ENCODE measurements at regions not wholly inside any gene's neighbourhood (a gene's known extent, or its start where the extent isn't known, plus 50 kb on each side); places are given as distances from the start of the nearest gene placed in this dataset.

DNA sequence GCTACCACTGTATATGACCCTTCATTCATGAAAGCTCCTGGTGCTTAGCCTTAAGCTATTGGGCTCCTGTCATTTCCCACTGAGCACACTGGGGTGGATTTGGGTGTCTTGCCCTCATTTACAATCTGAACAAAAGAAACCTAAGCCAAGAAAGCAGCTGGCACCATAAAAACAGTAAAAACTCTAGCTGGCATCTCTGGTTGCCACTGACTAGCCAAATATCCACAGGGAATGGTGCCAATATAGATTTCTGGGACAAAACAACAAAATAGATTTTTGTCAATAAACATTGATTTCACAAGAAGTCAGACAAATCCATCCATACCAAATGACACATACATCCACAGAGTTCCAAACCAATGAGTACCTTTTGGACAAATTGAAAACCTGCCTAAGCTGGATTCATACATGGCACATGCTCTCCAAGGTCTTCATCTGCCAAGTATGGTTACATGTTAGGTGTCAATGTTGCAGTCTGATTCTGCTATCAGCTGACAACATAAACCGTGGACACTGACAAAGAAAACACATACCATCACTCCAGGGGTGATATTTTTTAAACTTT lies 1081.5 kb upstream of the ZEB2 start (continued):
- TF ChIP-seq, protein P1, sequence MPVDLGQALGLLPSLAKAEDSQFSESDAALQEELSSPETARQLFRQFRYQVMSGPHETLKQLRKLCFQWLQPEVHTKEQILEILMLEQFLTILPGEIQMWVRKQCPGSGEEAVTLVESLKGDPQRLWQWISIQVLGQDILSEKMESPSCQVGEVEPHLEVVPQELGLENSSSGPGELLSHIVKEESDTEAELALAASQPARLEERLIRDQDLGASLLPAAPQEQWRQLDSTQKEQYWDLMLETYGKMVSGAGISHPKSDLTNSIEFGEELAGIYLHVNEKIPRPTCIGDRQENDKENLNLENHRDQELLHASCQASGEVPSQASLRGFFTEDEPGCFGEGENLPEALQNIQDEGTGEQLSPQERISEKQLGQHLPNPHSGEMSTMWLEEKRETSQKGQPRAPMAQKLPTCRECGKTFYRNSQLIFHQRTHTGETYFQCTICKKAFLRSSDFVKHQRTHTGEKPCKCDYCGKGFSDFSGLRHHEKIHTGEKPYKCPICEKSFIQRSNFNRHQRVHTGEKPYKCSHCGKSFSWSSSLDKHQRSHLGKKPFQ (tag by site-specific recombination; IDR thresholded peaks at IDR 0.05): no peak
- TF ChIP-seq ZNF701 (tag by site-specific recombination; IDR thresholded peaks at IDR 0.05) (no peak), ZNF10 (tag by site-specific recombination; IDR thresholded peaks at IDR 0.05) (no peak), KLF7 (tag by site-specific recombination; IDR thresholded peaks at IDR 0.05; ENCODE audit: borderline replicate concordance) (no peak)
- TF ChIP-seq, protein P2, sequence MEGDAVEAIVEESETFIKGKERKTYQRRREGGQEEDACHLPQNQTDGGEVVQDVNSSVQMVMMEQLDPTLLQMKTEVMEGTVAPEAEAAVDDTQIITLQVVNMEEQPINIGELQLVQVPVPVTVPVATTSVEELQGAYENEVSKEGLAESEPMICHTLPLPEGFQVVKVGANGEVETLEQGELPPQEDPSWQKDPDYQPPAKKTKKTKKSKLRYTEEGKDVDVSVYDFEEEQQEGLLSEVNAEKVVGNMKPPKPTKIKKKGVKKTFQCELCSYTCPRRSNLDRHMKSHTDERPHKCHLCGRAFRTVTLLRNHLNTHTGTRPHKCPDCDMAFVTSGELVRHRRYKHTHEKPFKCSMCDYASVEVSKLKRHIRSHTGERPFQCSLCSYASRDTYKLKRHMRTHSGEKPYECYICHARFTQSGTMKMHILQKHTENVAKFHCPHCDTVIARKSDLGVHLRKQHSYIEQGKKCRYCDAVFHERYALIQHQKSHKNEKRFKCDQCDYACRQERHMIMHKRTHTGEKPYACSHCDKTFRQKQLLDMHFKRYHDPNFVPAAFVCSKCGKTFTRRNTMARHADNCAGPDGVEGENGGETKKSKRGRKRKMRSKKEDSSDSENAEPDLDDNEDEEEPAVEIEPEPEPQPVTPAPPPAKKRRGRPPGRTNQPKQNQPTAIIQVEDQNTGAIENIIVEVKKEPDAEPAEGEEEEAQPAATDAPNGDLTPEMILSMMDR (tag by site-specific recombination; IDR thresholded peaks at IDR 0.05): no peak
- TF ChIP-seq, protein P3, sequence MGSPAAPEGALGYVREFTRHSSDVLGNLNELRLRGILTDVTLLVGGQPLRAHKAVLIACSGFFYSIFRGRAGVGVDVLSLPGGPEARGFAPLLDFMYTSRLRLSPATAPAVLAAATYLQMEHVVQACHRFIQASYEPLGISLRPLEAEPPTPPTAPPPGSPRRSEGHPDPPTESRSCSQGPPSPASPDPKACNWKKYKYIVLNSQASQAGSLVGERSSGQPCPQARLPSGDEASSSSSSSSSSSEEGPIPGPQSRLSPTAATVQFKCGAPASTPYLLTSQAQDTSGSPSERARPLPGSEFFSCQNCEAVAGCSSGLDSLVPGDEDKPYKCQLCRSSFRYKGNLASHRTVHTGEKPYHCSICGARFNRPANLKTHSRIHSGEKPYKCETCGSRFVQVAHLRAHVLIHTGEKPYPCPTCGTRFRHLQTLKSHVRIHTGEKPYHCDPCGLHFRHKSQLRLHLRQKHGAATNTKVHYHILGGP (tag by site-specific recombination; IDR thresholded peaks at IDR 0.05): no peak

DNA sequence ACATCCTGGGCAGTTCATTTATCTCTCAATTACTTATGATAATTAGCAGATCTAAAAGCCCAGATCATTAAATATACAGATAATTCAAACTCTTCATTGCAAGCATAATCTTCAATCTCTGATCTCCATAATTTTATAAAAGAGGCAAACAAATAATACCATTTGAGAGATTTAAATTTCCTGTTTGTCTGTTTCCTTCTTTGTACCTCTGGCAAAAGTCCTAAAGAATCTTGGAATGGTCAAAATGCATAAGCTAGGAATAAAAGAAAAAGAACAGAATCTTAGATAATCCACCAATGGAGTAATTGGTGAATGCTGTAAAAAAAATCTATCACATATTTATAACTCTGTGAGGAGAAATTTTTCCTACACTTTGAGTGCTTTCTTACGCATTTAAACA lies 1080.9 kb upstream of the ZEB2 start:
- Histone ChIP-seq H3K4me1 (ENCODE audit: control insufficient read depth, insufficient read depth, low read length) (no peaks in the 10 kb centered on the region), H3K4me3 (ENCODE audit: low read depth, low read length) (no peak overlapping the region), H3K9me3 (ENCODE audit: control insufficient read depth, insufficient read depth, low read depth, low read length) (no peaks in the 10 kb centered on the region), H3K36me3 (ENCODE audit: control insufficient read depth in 2 of 2, insufficient read depth in 1 of 2, low read length in 2 of 2) (no peaks in the 10 kb centered on the region), H3K27ac (ENCODE audit: extremely low read depth, low read depth, low read length) (no peak overlapping the region)
- CTCF ChIA-PET: no interaction called here
- POLR2A ChIA-PET: no interaction called here
- no peak for TF ChIP-seq ZNF555 (tag by site-specific recombination; conservative IDR thresholded peaks at IDR 0.05)
- TF ChIP-seq, protein P4, sequence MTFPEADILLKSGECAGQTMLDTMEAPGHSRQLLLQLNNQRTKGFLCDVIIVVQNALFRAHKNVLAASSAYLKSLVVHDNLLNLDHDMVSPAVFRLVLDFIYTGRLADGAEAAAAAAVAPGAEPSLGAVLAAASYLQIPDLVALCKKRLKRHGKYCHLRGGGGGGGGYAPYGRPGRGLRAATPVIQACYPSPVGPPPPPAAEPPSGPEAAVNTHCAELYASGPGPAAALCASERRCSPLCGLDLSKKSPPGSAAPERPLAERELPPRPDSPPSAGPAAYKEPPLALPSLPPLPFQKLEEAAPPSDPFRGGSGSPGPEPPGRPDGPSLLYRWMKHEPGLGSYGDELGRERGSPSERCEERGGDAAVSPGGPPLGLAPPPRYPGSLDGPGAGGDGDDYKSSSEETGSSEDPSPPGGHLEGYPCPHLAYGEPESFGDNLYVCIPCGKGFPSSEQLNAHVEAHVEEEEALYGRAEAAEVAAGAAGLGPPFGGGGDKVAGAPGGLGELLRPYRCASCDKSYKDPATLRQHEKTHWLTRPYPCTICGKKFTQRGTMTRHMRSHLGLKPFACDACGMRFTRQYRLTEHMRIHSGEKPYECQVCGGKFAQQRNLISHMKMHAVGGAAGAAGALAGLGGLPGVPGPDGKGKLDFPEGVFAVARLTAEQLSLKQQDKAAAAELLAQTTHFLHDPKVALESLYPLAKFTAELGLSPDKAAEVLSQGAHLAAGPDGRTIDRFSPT (tag by site-specific recombination; IDR thresholded peaks at IDR 0.05): no peak
- TF ChIP-seq ZNF239 (tag by site-specific recombination; IDR thresholded peaks at IDR 0.05): no peak
- TF ChIP-seq ZNF677 (tag by site-specific recombination; IDR thresholded peaks at IDR 0.05): no peak
- TF ChIP-seq ZNF600 (tag by site-specific recombination; IDR thresholded peaks at IDR 0.05): no peak
- TF ChIP-seq ZNF664 (tag by site-specific recombination; IDR thresholded peaks at IDR 0.05): no peak
- no peak for TF ChIP-seq ZNF654 (tag by site-specific recombination; IDR thresholded peaks at IDR 0.05; ENCODE audit: low read depth)
- TF ChIP-seq, protein P5, sequence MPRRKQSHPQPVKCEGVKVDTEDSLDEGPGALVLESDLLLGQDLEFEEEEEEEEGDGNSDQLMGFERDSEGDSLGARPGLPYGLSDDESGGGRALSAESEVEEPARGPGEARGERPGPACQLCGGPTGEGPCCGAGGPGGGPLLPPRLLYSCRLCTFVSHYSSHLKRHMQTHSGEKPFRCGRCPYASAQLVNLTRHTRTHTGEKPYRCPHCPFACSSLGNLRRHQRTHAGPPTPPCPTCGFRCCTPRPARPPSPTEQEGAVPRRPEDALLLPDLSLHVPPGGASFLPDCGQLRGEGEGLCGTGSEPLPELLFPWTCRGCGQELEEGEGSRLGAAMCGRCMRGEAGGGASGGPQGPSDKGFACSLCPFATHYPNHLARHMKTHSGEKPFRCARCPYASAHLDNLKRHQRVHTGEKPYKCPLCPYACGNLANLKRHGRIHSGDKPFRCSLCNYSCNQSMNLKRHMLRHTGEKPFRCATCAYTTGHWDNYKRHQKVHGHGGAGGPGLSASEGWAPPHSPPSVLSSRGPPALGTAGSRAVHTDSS (tag by site-specific recombination; IDR thresholded peaks at IDR 0.05): no peak
- no peak for TF ChIP-seq HOXC10 (CRISPR knock-in tag; IDR thresholded peaks at IDR 0.05)
- TF ChIP-seq, protein P6, sequence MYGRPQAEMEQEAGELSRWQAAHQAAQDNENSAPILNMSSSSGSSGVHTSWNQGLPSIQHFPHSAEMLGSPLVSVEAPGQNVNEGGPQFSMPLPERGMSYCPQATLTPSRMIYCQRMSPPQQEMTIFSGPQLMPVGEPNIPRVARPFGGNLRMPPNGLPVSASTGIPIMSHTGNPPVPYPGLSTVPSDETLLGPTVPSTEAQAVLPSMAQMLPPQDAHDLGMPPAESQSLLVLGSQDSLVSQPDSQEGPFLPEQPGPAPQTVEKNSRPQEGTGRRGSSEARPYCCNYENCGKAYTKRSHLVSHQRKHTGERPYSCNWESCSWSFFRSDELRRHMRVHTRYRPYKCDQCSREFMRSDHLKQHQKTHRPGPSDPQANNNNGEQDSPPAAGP (tag by site-specific recombination; IDR thresholded peaks at IDR 0.05): no peak
- TF ChIP-seq, protein P7, sequence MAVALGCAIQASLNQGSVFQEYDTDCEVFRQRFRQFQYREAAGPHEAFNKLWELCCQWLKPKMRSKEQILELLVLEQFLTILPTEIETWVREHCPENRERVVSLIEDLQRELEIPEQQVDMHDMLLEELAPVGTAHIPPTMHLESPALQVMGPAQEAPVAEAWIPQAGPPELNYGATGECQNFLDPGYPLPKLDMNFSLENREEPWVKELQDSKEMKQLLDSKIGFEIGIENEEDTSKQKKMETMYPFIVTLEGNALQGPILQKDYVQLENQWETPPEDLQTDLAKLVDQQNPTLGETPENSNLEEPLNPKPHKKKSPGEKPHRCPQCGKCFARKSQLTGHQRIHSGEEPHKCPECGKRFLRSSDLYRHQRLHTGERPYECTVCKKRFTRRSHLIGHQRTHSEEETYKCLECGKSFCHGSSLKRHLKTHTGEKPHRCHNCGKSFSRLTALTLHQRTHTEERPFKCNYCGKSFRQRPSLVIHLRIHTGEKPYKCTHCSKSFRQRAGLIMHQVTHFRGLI (tag by site-specific recombination; IDR thresholded peaks at IDR 0.05): no peak
- TF ChIP-seq, protein P8, sequence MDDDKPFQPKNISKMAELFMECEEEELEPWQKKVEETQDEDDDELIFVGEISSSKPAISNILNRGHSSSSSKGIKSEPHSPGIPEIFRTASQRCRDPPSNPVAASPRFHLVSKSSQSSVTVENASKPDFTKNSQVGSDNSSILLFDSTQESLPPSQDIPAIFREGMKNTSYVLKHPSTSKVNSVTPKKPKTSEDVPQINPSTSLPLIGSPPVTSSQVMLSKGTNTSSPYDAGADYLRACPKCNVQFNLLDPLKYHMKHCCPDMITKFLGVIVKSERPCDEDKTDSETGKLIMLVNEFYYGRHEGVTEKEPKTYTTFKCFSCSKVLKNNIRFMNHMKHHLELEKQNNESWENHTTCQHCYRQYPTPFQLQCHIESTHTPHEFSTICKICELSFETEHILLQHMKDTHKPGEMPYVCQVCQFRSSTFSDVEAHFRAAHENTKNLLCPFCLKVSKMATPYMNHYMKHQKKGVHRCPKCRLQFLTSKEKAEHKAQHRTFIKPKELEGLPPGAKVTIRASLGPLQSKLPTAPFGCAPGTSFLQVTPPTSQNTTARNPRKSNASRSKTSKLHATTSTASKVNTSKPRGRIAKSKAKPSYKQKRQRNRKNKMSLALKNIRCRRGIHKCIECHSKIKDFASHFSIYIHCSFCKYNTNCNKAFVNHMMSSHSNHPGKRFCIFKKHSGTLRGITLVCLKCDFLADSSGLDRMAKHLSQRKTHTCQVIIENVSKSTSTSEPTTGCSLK (tag by site-specific recombination; IDR thresholded peaks at IDR 0.05): no peak
- TF ChIP-seq, protein P9, sequence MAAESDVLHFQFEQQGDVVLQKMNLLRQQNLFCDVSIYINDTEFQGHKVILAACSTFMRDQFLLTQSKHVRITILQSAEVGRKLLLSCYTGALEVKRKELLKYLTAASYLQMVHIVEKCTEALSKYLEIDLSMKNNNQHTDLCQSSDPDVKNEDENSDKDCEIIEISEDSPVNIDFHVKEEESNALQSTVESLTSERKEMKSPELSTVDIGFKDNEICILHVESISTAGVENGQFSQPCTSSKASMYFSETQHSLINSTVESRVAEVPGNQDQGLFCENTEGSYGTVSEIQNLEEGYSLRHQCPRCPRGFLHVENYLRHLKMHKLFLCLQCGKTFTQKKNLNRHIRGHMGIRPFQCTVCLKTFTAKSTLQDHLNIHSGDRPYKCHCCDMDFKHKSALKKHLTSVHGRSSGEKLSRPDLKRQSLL (tag by site-specific recombination; IDR thresholded peaks at IDR 0.05): no peak
- TF ChIP-seq ZFP3 (tag by site-specific recombination; IDR thresholded peaks at IDR 0.05; ENCODE audit: low read depth): no peak
- no peak for TF ChIP-seq KLF9 (tag by site-specific recombination; IDR thresholded peaks at IDR 0.05; ENCODE audit: low read depth)
- TF ChIP-seq ZNF146 (tag by site-specific recombination; IDR thresholded peaks at IDR 0.05): no peak

All from HEK293 (cell line).